ENCODE measurements at regions not wholly inside any gene's neighbourhood (a gene's known extent, or its start where the extent isn't known, plus 50 kb on each side); places are given as distances from the start of the nearest gene placed in this dataset.

DNA sequence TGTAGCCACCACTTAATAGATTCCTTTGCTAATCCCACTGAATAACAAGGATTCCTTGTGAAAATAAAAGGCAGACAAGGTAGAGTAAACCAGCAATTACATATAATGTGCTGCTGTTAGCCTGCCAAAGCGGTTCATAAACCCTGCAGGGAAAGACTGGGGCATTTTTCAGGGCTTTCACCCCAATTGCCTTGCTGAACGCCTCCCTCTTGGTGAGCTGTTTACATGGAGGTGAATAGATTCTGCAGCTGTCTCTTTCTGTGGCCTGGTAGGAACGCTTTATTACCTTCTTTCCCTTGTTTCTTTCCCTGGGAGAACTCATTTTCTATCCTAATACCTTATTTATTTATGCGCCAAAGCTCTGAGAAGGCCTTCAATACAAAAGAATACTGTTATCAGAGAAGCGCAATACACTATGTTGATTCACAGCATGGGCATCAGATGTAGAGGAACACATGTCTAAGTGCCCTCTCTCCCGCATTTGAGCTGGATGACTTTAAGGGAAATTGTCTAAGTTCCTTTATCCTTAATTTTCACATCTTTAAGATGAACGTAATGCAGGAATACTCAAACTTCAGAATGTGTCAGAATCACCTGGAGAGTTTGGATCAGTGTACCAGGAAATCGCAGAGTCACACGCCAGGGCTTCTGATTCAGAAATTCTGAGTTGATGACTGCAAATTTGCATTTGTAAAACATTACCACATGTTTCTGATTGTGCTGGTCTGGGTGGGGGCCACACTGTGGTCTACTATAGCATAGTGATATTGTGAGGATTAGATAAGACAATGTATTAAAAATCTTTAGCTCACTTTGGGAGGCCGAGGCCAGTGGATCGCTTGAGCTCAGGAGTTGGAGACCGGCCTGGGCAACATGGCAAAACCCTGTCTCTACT is 1203.8 kb downstream of the SORCS3 start:
- TF ChIP-seq, protein P1, sequence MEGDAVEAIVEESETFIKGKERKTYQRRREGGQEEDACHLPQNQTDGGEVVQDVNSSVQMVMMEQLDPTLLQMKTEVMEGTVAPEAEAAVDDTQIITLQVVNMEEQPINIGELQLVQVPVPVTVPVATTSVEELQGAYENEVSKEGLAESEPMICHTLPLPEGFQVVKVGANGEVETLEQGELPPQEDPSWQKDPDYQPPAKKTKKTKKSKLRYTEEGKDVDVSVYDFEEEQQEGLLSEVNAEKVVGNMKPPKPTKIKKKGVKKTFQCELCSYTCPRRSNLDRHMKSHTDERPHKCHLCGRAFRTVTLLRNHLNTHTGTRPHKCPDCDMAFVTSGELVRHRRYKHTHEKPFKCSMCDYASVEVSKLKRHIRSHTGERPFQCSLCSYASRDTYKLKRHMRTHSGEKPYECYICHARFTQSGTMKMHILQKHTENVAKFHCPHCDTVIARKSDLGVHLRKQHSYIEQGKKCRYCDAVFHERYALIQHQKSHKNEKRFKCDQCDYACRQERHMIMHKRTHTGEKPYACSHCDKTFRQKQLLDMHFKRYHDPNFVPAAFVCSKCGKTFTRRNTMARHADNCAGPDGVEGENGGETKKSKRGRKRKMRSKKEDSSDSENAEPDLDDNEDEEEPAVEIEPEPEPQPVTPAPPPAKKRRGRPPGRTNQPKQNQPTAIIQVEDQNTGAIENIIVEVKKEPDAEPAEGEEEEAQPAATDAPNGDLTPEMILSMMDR (conservative IDR thresholded peaks at IDR 0.05; ENCODE audit: low read depth, low read length), result no peak
- TF ChIP-seq POLR2A (IDR thresholded peaks at IDR 0.05; ENCODE audit: low read depth, low read length) (no peak), MAZ (IDR thresholded peaks at IDR 0.05; ENCODE audit: borderline replicate concordance, low read depth, low read length) (no peak), RAD21 (IDR thresholded peaks at IDR 0.05; ENCODE audit: low read length) (no peak), RCOR1 (IDR thresholded peaks at IDR 0.05; ENCODE audit: insufficient replicate concordance, low read length) (no peak), CEBPB (IDR thresholded peaks at IDR 0.05; ENCODE audit: low read depth, low read length) (no peak), MXI1 (IDR thresholded peaks at IDR 0.05; ENCODE audit: borderline replicate concordance, low read depth, low read length) (no peak), MAFK (IDR thresholded peaks at IDR 0.05; ENCODE audit: low read depth, low read length) (no peak), SMC3 (IDR thresholded peaks at IDR 0.05; ENCODE audit: low read depth, low read length) (no peak)
- TF ChIP-seq, protein P2, sequence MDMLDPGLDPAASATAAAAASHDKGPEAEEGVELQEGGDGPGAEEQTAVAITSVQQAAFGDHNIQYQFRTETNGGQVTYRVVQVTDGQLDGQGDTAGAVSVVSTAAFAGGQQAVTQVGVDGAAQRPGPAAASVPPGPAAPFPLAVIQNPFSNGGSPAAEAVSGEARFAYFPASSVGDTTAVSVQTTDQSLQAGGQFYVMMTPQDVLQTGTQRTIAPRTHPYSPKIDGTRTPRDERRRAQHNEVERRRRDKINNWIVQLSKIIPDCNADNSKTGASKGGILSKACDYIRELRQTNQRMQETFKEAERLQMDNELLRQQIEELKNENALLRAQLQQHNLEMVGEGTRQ (IDR thresholded peaks at IDR 0.05; ENCODE audit: low read depth, low read length), result no peak
- TF ChIP-seq, protein P3, sequence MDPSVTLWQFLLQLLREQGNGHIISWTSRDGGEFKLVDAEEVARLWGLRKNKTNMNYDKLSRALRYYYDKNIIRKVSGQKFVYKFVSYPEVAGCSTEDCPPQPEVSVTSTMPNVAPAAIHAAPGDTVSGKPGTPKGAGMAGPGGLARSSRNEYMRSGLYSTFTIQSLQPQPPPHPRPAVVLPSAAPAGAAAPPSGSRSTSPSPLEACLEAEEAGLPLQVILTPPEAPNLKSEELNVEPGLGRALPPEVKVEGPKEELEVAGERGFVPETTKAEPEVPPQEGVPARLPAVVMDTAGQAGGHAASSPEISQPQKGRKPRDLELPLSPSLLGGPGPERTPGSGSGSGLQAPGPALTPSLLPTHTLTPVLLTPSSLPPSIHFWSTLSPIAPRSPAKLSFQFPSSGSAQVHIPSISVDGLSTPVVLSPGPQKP (IDR thresholded peaks at IDR 0.05; ENCODE audit: borderline replicate concordance, low read depth, low read length), result no peak
